ENCODE measurements at regions not wholly inside any gene's neighbourhood (a gene's known extent, or its start where the extent isn't known, plus 50 kb on each side); places are given as distances from the start of the nearest gene placed in this dataset.

DNA sequence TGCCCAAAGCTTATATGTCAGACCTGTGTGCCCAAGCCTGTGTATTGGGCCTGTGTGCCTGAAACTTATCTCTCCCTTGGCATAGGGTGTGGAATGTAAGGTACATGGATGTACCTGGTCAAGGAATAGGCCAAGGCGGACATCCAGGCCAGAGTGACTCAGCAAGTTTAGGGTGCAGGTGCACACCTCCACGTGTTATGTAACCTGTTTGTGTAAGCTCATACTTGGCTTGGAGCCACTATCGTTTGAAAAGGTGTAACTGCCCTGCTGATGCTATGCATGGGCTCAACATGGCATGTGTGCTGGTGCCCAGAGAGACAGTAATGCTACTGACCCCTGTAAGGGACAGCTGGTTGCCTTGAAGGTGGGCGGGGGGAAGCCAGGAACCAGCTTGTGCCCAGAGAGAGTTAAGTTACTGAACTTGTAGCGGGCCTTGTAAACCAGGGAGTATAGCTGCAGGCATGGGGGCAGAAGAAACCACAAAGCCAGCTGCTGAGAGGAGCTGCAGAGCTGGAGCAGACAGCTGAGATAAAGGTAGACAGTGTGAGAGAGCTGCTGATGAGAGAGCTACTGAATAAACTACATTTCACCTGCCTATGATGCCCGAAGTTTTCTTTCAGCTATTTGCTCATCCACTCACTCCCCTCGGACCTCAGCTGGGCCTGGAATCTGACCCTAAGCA, 656.4 kb upstream of the ZWINT start:
- TF ChIP-seq, protein P1, sequence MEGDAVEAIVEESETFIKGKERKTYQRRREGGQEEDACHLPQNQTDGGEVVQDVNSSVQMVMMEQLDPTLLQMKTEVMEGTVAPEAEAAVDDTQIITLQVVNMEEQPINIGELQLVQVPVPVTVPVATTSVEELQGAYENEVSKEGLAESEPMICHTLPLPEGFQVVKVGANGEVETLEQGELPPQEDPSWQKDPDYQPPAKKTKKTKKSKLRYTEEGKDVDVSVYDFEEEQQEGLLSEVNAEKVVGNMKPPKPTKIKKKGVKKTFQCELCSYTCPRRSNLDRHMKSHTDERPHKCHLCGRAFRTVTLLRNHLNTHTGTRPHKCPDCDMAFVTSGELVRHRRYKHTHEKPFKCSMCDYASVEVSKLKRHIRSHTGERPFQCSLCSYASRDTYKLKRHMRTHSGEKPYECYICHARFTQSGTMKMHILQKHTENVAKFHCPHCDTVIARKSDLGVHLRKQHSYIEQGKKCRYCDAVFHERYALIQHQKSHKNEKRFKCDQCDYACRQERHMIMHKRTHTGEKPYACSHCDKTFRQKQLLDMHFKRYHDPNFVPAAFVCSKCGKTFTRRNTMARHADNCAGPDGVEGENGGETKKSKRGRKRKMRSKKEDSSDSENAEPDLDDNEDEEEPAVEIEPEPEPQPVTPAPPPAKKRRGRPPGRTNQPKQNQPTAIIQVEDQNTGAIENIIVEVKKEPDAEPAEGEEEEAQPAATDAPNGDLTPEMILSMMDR (IDR thresholded peaks at IDR 0.05) = no peak
- no peak for TF ChIP-seq EZH2 (IDR thresholded peaks at IDR 0.05; ENCODE audit: borderline replicate concordance, insufficient read depth, low read depth, low read length, poor library complexity, severe bottlenecking)
- H3K27me3 Mint-ChIP-seq = no peaks in the 10 kb centered on the region
- H2AFZ ChIP-seq (ENCODE audit: insufficient read depth, low read depth, low read length, poor library complexity, severe bottlenecking) = no peak overlapping the region
- H3K9ac ChIP-seq (ENCODE audit: low read length) = no peak overlapping the region
- H3K4me3 ChIP-seq (ENCODE audit: control extremely low read depth in 1 of 5, extremely low read depth in 1 of 5, insufficient read depth in 1 of 5, low read depth in 2 of 5, low read length in 4 of 5) = no peak overlapping the region
- H3K27ac Mint-ChIP-seq = no peak overlapping the region
- no peaks in the 10 kb centered on the region for H4K20me1 ChIP-seq (ENCODE audit: control insufficient read depth, insufficient read depth, low read length, poor library complexity, severe bottlenecking)
- no peaks in the 10 kb centered on the region for H3K36me3 ChIP-seq (replicated peaks in 1 of 2; ENCODE audit: control extremely low read depth in 1 of 2, control insufficient read depth in 1 of 2, extremely low read depth in 1 of 2, insufficient read depth in 2 of 2, low read length in 1 of 2)
- no peak overlapping the region for H3K27ac ChIP-seq (ENCODE audit: low read length in 2 of 2)
- H3K27me3 ChIP-seq (replicated peaks in 1 of 4; ENCODE audit: control extremely low read depth in 1 of 4, control insufficient read depth in 3 of 4, insufficient read depth in 4 of 4, low read length in 3 of 4) = no peaks in the 10 kb centered on the region
- DNase-seq (no peak), ATAC-seq (ENCODE audit: low read depth) (no peak)
- H3K9me3 Mint-ChIP-seq (ENCODE audit: insufficient read depth) = peaks cover 4% of the 10 kb centered on the region
- ChIA-PET POLR2A (no interaction called here), CTCF (no interaction called here)
- H3K4me3 Mint-ChIP-seq = no peak overlapping the region
- WGBS (ENCODE audit: insufficient coverage) = 80% methylated on average over 6 of the region's 7 CpGs
- H3K4me1 ChIP-seq (ENCODE audit: control insufficient read depth in 2 of 2, insufficient read depth in 2 of 2, low read length in 2 of 2) = no peaks in the 10 kb centered on the region
- no peaks in the 10 kb centered on the region for H3K4me1 Mint-ChIP-seq
- peaks cover 0 to 15% (median 0%) of the 10 kb centered on the region in 3 donors for H3K9me3 ChIP-seq (ENCODE audit: control extremely low read depth in 1 of 3, control insufficient read depth in 2 of 3, insufficient read depth in 1 of 3, low read length in 2 of 3)
- no peak overlapping the region for H3K4me2 ChIP-seq (replicated peaks; ENCODE audit: low read depth, low read length, poor library complexity, severe bottlenecking)
- intact Hi-C loops (cut with micrococcal nuclease) = no loop called here
- no peaks in the 10 kb centered on the region for H3K79me2 ChIP-seq (ENCODE audit: control insufficient read depth, insufficient read depth, low read length)

DNA sequence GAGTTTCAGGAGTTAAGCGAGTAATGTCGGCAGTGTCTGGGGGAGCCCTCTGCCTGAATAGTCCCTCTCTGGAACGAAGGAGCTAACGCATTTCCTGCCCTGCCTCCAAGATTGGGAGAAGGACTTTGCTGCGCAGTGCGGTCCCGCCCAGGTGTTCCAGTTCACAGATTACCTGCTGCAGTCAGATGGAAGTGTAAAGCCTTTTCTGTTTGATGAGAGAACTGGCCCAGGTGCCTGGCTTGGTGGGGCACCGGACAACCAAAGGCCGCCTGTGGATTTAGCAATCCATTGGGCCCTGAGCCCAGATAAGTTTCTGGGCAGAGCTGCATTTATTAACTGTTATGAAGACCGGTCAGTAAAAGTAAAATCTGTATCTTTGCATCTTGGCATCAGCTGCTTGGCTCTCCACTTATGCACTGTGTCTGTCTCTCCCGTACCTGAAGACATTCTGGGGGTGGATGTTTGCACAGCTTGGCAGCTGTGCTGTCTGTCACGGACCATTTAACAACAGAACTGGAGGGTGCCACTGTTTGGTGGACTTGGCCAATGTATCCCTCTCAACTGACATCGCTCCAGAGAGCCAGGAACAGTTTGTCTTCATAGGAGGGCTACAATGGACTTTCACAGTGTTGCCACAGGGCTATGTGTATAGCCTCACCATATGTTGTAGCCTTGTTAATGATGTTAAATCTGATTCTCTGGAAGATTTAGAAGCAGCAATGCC, 654.7 kb upstream of the ZWINT start:
- Mint-ChIP-seq H3K27ac (no peak overlapping the region), H3K27me3 (no peaks in the 10 kb centered on the region), H3K4me3 (no peak overlapping the region), H3K9me3 (ENCODE audit: insufficient read depth) (peaks cover 4% of the 10 kb centered on the region), H3K4me1 (no peaks in the 10 kb centered on the region)
- Histone ChIP-seq H3K9ac (ENCODE audit: low read length) (no peak overlapping the region), H3K27ac (ENCODE audit: low read length in 2 of 2) (no peak overlapping the region), H3K4me3 (ENCODE audit: control extremely low read depth in 1 of 5, extremely low read depth in 1 of 5, insufficient read depth in 1 of 5, low read depth in 2 of 5, low read length in 4 of 5) (no peak overlapping the region), H3K4me1 (ENCODE audit: control insufficient read depth in 2 of 2, insufficient read depth in 2 of 2, low read length in 2 of 2) (no peaks in the 10 kb centered on the region), H3K27me3 (replicated peaks in 1 of 4; ENCODE audit: control extremely low read depth in 1 of 4, control insufficient read depth in 3 of 4, insufficient read depth in 4 of 4, low read length in 3 of 4) (no peaks in the 10 kb centered on the region), H3K4me2 (replicated peaks; ENCODE audit: low read depth, low read length, poor library complexity, severe bottlenecking) (no peak overlapping the region), H3K79me2 (ENCODE audit: control insufficient read depth, insufficient read depth, low read length) (no peaks in the 10 kb centered on the region), H3K9me3 (ENCODE audit: control extremely low read depth in 1 of 3, control insufficient read depth in 2 of 3, insufficient read depth in 1 of 3, low read length in 2 of 3) (peaks cover 0 to 15% (median 0%) of the 10 kb centered on the region in 3 donors), H4K20me1 (ENCODE audit: control insufficient read depth, insufficient read depth, low read length, poor library complexity, severe bottlenecking) (no peaks in the 10 kb centered on the region), H2AFZ (ENCODE audit: insufficient read depth, low read depth, low read length, poor library complexity, severe bottlenecking) (no peak overlapping the region), H3K36me3 (replicated peaks in 1 of 2; ENCODE audit: control extremely low read depth in 1 of 2, control insufficient read depth in 1 of 2, extremely low read depth in 1 of 2, insufficient read depth in 2 of 2, low read length in 1 of 2) (no peaks in the 10 kb centered on the region)
- POLR2A ChIA-PET = no interaction called here
- intact Hi-C loops (cut with micrococcal nuclease) = no loop called here
- DNase-seq = no peak
- CTCF ChIA-PET = no interaction called here
- ATAC-seq (ENCODE audit: low read depth) = no peak
- TF ChIP-seq, protein P1 (IDR thresholded peaks at IDR 0.05) = no peak
- TF ChIP-seq EZH2 (IDR thresholded peaks at IDR 0.05; ENCODE audit: borderline replicate concordance, insufficient read depth, low read depth, low read length, poor library complexity, severe bottlenecking) = no peak
- WGBS (ENCODE audit: insufficient coverage) = 93% methylated on average over 13 of the region's 13 CpGs
